CD4-positive, alpha-beta T cell treated with Interleukin-1 beta for 1 hour (primary cell): ENCODE measurements at regions not wholly inside any gene's neighbourhood (a gene's known extent, or its start where the extent isn't known, plus 50 kb on each side); places are given as distances from the start of the nearest gene placed in this dataset.
"Not testable (repeated sequence)": the region's sequence is repeated elsewhere in the genome, so short reads cannot be mapped to it uniquely, and the experiment has no call there.

ENCODE experiments used
- DNase-seq, 2 donors: peaks; one replicate each; pipeline ENCODE4 v3.0.0-alpha.2; 2020 to 2022

DNA sequence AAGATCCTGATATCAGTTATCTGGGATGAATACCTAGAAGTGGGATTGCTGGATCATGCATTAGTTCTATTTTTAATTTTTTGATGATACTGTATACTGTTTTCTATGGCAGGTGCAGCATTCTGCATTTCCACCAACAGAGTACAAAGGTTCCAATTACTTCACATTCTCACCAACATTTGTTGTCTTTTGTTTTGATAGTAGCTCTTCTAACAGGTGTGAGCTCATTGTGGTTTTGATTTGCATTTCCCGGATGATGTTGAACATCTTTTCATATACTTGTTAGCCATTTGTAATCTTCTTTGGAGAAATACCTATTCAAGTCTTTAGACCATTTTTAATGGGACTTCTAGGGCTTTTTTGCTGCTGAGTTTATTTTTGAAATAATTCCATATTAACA, 139.2 kb upstream of the AMOT start:
- no peak for DNase-seq

DNA sequence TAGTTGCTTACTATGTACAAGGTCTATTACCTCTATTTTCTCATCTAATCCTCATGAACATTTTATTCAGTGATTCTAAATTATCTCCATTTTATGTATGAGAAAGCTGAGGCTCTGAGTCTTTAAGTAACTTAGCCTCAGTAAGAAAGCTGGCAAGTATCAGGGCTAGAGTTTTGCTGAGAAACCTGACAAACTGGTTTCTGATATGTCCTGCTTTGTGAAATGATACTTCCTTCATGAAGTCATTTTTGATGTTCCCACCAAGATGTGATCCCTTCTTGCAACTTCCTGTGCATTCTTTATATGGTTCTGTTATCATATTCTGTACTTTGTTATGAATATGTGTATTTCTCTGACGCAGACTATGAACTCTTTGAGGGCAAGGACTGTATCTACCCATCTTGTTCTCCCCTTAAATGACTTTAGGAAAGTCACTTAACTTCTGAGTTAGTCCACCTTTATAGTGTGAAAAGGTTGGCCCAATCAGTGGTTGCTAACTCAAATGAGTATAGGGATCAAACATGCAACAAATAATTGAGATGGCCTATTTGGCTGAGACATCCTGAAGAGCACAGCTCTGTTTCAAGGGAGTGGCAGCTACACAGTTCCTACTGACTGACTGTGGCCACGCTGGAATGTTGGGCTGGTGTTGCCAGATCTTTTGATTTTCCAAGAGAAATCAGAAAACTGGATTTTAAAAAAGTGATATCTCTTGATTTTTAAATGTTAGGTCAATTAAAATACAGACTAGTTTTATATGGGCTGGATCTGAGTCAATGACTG, 127.9 kb upstream of the AMOT start:
- DNase-seq = no peak

DNA sequence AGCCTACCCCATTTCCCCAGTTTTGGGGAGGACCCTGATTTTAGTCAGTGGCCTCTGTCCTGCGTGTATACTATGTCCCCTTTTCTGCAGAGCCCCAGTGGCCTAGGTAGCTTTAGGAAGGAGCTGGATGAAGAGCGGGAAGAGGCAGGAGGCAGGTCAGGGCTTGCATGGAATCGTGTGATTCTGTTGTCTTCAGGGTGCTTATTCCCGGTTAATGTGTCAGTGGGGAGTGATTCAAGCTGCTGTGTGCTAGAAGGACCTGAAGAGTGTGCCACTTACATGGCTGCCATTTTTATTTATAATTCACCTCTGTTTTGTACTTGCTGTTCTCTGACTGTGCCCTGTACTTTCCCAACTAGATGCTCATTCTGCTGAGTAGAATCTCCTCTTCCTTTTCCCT, 127.3 kb upstream of the AMOT start:
- DNase-seq = no peak

DNA sequence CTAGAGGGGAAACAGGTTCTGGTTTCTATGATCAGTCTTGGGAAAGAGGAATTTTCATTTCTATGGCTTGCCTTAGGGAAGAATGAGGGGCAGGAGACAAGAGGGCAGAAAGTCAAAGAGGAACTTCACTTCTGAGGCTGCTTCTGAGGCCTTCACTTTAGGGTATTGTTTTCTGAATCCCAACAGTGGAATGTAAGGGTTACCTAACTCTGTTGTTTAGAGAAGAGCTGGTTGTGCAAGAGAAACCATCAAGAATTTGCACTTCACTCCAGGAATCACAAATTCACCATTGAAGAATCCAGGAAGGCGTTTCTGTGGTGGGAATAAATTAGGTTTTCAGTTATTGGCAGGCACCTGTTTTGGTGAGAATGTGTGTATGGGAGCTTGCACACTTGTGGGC, 126.7 kb upstream of the AMOT start:
- DNase-seq = no peak

DNA sequence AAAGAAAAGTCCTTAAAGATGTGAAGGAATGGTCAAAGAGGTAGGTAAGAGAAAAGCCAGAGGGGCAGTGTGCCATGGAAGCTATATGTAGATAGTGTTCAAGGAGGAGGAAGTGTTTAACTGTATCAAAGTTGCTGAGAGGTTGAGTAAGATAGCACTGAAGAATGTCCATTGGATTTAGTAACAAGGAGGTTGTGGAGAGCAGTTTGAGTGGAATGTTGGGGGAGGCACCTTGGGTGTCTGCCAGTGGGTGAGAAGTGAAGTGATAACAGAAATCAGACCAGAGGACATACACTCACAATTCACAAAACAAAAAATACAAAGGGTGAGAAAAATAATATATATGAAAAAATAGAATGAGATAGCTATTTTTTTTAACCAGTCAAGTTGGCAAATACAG, 121.3 kb upstream of the AMOT start:
- DNase-seq = no peak

DNA sequence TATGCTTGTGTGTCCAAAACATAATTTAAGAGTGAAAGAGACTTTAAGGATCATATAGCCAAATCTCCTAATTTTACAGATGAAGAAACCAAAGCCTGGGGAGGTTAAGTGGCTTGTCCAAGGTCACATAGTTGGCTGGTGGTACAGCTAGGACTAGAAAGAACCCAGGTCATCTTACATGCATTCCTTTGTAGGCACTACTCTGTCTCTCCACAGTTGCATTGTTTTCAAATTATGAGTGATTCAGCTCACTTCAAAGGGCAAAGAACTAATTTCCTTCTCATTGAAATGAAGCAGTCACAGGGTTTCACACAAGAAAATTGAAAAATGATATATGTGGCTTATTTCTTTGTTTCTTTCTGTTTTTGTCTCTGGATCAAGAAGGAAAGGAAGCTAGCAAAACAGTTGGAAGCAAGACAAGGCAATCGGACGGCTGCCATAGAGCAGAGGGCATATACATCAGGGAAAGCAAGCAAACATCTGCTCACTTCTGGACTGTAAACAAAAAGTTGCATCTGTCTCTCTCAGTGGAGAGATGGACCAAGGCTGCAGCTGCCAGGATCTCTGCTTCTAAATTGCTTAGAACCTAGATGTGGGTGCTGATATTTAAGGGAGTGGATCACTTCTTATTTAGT, 107.5 kb upstream of the AMOT start:
- no peak for DNase-seq

DNA sequence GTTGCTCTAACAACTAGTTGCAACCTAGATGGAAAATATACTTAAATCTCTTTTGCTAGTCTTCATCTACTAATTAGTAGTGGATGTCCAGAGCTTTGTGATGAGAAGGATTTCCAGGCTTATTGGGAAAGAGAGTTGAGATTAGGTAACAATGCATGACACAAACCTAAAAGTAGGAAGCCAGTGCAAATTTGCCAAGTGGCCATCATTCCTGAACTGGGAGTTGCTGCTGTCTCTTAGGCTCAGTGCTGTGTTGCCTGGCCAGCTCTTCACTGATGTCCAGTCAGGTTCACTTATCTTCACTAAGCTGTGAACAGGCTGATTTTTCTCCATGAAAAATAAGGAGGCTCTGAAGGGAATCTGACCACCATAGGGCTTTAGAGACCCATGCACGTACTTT, 105.6 kb upstream of the AMOT start:
- DNase-seq = no peak

DNA sequence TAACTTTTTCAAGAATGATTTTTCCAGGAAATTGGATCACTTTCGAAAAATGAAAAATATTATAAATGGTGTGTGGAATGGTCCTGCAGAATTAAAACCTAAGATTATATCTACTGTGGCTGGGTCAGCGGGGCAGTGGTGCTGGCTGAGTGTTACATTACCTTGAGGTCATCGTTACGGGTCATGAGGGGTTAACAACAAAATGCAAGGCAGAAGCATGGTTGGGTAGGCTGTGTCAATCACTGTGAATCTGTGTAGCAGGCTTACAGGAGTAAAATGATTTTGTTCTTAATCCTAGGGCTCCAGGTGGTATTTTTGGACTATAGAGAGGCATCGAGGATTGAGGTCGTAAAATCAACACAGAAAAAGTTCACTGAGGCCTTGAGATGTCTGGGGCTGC, 105.2 kb upstream of the AMOT start:
- no peak for DNase-seq

DNA sequence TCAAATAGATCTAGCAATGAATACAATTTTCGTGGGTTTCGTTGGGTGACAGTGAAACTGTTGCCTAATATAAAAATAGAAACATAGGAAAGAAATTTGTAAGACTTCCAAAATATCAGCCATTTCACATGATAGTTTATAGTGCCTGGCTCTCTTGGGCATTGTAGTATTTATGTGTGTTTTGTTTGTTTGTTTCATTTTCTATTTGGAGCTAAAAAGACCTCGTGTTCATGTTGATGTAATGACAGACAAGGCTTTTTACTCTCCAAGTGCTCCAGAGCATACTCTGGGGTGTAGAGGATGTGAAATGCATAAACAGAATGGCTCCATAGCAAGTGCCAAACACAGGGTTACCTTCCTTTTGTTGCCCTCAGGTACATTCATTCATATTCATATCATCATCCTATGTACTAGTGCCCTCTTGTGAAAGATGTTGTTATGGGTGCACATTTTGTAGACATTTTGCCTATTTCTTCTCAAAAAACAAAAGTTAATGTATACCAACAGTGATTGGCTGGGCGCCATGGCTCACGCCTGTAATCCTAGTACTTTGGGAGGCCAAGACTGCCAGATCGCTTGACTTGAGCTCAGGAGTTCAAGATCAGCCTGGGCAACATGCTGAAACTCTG, 100.7 kb upstream of the AMOT start:
- no peak for DNase-seq

DNA sequence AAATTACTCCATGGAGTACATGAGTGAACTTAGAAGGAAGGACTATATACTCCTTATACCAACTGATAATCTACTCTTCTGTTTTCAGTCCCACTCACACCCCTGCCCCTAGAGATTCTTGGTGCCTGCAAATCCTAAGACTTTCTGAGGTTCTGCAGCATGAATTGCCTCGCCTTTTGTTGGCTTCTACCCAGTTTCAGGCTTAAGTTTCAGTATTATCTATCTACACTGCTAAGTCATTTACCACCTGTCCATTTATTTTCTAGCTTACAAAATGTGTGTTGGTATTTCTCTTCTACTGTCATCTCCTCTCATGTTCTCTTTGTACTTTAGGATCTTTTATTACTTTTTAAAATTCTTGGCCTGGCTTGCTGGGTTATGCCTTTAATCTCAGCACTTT, 94.4 kb upstream of the AMOT start:
- no peak for DNase-seq

DNA sequence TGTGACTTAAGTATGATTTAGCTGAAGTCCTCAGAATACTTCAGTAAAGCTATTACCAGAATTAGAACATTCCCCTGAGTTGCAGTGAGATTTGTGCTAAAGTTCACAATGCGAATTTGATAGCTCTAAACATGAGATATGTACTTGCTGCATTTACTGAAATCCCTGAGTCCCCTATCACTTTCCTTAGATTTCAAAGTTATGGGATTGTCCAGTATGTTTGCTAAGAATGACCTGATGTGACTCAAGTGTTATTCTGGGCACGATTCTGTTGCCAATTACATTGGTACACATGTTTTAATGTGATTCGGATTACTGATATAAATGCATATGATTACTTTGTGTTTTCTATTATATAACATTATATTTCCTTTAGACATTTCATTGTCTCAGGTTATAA, 91.3 kb upstream of the AMOT start:
- no peak for DNase-seq

DNA sequence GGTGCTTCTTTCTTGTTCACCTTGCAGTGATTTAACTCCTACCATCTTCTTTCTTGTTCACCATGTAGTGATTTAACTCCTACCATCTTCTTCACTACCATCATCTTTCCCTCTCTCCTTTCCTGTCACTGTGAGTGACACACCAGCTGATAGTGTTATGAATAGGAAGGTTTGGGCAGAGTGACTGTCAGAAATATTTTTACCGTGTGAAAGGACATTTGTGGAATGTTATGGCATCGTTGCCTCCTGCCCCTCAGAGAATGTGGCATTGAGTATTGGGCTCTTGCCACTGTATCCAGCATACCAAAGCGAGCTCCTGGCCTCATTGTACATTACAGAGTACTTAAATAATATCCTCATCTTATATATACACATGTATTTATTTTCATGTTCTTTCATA, 90.8 kb upstream of the AMOT start:
- no peak for DNase-seq

DNA sequence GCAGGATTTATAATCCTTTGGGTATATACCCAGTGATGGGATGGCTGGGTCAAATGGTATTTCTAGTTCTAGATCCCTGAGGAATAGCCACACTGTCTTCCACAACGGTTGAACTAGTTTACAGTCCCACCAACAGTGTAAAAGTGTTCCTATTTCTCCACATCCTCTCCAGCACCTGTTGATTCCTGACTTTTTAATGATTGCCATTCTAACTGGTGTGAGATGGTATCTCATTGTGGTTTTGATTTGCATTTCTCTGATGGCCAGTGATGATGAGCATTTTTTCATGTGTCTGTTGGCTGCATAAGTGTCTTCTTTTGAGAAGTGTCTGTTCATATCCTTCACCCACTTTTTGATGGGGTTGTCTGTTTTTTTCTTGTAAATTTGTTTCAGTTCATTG, 82.8 kb upstream of the AMOT start:
- not testable (repeated sequence) for DNase-seq

DNA sequence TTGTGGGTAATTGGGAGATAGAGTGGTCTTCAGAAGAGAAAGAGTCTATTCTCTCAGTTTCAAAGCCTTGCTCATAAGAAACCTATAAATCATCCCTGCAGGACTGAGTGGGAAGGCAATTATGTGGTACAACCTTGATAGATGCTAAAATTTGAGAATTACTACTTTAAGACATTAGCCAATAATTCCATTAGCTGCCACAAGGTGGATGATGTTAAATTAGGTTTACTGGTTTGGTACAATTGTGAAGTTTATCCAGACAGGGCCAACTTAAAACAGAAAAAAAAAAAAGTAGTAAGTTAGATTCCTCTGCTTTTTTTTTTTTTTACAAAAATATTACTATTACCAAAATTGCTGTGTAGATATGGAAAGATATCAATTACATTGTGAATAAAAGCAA, 73.2 kb upstream of the AMOT start:
- no peak for DNase-seq

DNA sequence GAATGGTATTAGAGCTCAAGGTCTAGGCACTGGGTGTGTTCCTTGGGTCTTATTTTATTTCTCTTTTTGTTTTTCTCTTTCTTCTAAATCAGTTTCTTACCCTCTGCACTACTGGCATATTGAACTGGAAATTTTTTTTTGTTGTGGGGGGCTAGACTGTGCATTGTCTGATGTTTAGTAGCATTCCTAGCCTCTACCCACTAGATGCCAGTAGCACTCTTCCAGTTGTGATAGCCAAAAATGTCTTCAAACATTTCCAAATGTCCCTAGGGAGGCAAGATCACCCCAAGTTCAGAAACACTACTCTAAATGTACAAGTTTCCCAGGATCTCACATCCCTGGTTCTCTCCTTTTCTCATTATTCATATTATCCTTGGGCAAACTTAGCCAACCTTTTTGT, 69.8 kb upstream of the AMOT start:
- DNase-seq = no peak

DNA sequence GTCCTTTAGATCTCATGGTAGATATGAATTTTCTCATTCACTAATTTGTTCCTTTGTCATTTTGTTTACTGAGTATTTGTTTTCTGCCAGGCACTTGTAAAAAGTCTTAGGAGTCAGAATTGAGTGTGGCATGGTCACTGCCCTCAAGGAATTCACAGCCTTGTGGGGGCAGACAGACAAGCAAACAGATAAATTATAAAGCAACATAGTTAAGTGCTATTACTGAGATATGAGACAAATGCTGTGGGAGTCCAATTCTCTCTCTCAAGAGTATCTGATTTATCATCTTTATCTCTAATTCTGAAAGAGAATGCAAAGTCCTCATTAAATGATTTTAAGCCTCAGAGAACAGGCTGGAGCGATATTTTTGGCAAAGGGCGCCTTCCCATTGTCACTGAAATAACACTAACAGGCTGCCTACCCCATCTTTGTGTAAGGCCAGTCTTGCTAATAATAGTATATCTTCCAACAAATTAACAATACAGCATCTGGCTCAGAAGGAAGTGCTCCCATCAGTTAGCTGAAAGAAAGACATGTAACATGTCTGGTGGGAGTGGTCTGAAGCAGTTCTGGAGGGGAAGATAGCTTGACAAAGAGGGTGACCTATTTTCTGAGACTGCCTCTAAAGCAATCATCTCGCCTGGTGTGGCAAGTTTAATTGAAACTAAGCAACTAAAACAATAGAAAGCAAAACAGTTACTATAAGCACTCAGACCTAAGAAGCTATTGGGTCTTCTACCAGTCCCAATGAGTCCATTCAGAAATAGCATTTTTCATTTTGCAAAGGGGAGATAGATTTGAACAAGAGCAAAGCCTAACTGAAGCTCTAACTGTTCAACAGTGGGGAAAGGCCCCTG, 61.5 kb upstream of the AMOT start:
- no peak for DNase-seq

DNA sequence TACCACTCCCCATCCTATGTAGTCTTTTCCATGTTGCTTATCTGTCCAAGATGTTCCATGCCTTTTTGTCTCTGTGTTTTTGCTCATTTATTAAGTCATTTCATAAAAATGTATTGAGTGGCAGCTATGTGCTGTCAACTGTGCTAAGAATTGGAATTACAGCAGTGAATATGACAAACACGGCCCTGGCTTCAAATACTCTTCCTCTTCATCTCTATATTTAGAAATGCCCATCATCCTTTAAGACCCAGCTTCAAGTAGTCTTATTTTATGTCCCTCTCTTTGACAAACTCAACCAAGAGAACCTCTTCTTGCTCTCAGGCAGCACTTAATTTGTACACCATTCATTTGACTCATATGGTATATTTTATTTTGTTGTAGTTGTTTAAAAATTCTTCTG, 55.4 kb upstream of the AMOT start:
- DNase-seq = no peak
